HG03469 (cell line): ENCODE measurements at regions not wholly inside any gene's neighbourhood (a gene's known extent, or its start where the extent isn't known, plus 50 kb on each side); places are given as distances from the start of the nearest gene placed in this dataset.
"Not testable (repeated sequence)": the region's sequence is repeated elsewhere in the genome, so short reads cannot be mapped to it uniquely, and the experiment has no call there.

Experiments
- ATAC-seq: cut with Tn5 transposase; IDR thresholded peaks from one replicate; pipeline ENCODE4 v1.9.1; 2021; ENCODE audit warnings: mild to moderate bottlenecking, moderate library complexity, moderate number of reproducible peaks; ENCODE audit not compliant: unreplicated experiment

GRCh38 chr1:31510853-31511789 is 65.2 kb upstream of the TINAGL1 start:
- ATAC-seq = no peak

DNA sequence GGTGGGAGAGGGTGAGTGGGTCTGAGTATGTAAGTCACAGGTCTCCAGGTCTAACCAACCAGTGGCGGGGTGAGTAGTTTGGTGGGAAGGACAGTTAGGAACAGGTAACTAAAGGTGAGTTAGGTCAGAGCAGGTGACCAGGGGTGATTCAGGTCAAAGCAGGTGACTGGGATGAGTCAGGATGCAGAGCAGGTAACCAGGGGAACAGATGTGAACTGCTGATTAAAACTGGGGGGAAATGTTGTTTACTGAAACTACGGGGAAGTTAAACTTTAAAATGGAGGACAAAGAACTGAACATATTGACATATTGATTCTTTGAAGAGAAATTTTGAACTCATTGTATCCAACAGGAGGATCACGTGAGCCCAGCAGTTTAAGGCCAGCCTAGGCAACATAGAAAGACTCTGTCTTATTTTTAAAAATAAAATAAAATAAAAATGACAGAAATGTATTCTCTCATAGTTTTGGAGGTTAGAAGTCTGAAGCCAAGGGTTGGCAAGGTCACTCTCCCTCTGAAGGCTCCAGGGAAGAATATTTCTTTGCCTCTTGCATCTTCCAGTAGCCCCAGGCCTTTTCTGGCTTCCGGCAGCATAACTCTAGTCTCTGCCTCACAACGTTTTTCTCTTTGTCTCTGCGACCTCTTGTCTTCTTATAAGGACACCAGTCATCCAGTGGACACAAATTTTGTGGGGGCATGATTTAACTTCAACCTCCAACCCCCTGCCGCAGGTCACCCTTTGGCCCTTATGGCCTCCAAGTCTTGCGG is 64.3 kb upstream of the TINAGL1 start:
- no peak for ATAC-seq

DNA sequence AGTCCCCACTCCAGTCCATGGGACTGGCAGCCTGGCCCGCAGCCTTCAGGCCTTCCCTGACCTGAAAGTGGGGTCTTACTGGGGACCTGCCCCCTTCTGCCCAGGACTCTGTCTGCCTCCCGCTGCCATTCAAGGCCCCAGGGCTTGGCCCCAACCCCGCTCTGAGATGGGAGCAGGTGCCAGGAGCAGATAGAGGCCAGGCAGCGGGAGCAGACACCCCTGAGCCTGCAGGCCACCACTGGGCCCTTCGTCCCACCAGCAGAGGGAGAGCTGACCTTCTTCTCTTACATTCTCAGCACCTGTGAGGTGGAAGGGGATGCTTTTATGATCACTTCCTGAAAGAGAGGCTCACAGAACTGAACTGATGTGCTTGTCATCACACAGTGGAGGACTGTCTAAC is 62.2 kb upstream of the TINAGL1 start:
- no peak for ATAC-seq

DNA sequence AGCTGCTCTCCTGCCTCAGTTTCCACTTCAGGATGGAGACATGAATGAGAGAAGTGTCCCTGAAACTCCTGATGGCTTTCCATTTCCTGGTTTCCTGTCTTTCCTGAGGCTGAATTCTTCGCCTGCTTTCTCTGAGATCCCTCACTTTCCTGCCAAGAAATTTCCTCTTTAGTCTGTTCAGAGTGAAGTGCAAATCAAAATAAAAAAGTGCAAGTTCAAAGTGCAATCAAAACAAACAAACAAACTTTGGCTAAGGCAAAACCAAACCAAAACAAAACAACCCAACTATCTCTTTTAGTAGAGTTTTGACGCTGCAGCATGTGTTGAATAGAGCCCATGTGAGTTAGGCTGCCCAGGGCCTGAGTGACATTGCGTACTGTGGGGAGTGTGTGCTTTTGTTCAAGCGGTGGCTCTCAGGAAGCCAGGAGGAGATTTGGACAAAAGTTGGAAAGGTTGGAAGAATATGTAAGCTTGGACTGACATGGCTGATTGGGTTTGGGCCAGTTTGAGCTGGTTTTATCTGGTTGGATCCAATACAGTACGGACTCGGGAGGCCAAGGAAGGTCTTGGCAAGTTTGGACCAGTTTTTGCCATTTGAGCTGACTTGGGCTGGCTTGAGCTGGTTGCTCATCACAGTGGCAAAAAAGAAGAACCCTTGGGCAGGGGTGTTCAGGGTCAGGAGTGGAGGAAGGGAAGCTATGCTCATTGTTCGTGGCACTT is 61.1 kb upstream of the TINAGL1 start:
- no peak for ATAC-seq

- no peak for ATAC-seq
These were observed 60.4 kb upstream of the TINAGL1 start for GRCh38 chr1:31515936-31516335.

GRCh38 chr1:31517301-31517700 is 59.0 kb upstream of the TINAGL1 start:
- no peak for ATAC-seq

DNA sequence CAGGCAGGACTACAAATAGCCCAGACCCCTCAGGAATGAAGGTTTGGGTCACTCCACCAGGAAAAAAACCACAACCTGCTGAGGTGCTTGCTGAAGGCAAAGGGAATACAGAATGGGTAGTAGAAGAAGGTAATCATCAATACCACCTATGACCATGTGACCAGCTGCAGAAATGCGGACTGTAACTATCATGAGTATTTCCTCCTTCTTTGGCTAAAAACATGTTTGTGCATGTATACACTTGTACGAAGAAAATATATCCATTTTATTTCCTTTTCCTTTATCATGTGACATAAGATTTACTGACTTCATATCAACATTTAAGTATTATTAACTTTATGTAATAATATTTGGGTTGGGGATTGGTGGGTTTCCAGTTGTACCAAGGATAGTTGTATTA is 58.3 kb upstream of the TINAGL1 start:
- ATAC-seq = not testable (repeated sequence)

DNA sequence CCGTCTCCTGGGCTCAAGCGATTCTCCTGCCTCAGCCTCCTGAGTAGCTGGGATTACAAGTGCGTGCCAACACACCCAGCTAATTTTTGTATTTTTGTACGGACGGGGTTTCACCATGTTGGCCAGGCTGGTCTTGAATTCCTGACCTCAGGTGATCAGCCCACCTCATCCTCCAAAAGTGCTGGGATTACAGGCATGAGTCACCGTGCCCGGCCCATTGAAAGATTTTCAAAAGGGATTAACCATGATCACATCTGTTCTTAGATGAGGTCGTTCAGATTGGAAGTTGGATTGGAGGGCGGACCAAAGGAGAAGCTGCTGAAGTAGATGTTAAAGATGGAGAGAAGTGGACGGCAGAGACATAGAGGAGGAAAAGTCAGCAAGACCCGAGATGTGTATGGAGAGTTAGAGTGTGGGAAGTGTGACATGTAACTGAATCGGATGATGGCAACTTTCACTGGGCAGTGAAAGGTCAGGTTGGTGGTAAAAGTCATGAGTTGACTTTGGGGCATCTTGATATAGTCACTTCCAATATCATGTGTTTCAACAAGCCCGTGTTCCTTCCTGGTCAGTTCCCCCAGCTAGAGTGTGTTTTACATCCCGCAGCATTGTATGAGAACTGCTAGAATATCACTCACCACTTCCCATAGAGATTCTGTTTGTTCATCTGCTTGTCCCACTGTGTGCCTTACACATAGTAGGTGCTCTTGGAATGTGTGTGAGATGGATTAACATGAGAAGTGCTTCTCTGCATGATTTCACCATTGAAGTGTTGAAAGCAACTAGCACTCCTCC is 54.4 kb upstream of the TINAGL1 start:
- no peak for ATAC-seq

DNA sequence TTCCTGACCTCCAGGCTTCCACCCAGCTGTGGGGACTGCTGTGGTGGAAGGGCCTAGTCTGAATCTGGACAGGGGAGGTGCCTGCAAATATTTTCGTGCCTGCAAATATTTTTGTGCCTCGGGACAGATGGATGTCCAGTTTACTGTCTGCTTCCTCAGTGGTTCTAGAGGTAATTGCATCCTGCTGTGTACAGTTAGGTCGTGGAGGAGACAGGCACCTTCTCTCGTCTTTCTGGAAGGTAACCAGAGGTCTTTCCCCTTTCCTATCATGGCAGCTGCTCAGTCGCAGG is 53.8 kb upstream of the TINAGL1 start:
- ATAC-seq = no peak

- ATAC-seq = no peak
These were observed 53.3 kb upstream of the TINAGL1 start for GRCh38 chr1:31523012-31523411.

- ATAC-seq = no peak
These were observed 52.5 kb upstream of the TINAGL1 start for GRCh38 chr1:31523769-31524168.

DNA sequence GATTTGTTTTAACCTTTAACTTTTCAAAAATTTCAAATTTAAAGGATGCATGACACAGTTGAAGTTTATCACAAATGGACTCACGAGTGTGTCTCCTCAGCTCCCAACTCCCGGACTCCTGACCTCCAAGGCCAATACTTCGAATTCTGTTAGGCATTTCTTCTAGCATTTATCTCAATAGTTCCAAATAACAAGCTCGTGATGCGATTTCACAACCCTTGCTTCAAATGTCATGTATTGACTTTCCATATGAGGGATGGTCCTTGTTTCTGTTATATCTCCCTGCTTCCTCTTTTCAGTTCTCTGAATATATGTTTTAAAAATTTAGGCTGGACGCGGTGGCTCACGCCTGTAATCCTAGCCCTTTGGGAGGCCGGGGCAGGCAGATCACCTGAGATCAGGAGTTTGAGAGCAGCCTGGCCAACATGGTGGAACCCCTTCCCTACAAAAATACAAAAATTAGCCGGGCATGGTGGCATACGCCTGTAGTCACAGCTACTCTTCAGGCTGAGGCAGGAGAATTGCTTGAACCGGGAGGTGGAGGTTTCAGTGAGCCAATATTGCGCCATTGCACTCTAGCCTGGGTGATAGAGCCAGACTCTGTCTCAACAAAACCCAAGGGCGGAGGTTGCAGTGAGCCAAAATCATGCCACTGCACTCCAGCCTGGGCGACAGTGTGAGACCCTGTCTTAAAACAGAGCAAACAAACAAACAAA is 52.0 kb upstream of the TINAGL1 start:
- no peak for ATAC-seq
